Retina (tissue), 1 donor: ENCODE measurements at regions not wholly inside any gene's neighbourhood (a gene's known extent, or its start where the extent isn't known, plus 50 kb on each side); places are given as distances from the start of the nearest gene placed in this dataset.
"Not testable (repeated sequence)": the region's sequence is repeated elsewhere in the genome, so short reads cannot be mapped to it uniquely, and the experiment has no call there.

Experiments used
- DNase-seq: peaks from one replicate; pipeline ENCODE4 v3.0.0-alpha.2; 2016

GRCh38 chr7:27419581-27420177 lies 177.1 kb downstream of the EVX1 start:
- DNase-seq: no peak

GRCh38 chr7:27420702-27421101 lies 178.1 kb downstream of the EVX1 start:
- DNase-seq: no peak

GRCh38 chr7:27423290-27423689 lies 180.7 kb downstream of the EVX1 start:
- no peak for DNase-seq

- no peak for DNase-seq
Observed at GRCh38 chr7:27423821-27424220, 181.2 kb downstream of the EVX1 start.

GRCh38 chr7:27424231-27424630 lies 181.6 kb downstream of the EVX1 start:
- no peak for DNase-seq

GRCh38 chr7:27424749-27425148 lies 182.1 kb downstream of the EVX1 start:
- DNase-seq: no peak

GRCh38 chr7:27427416-27427815 lies 184.8 kb downstream of the EVX1 start:
- no peak for DNase-seq

- no peak for DNase-seq
Observed at GRCh38 chr7:27430105-27430504, 187.5 kb downstream of the EVX1 start.

GRCh38 chr7:27431465-27431864 lies 188.9 kb downstream of the EVX1 start:
- DNase-seq: no peak

GRCh38 chr7:27433581-27433980 lies 191.0 kb downstream of the EVX1 start:
- DNase-seq: no peak

- no peak for DNase-seq
Observed at GRCh38 chr7:27434756-27435400, 192.3 kb downstream of the EVX1 start.

- DNase-seq: no peak
Observed at GRCh38 chr7:27435461-27435860, 192.9 kb downstream of the EVX1 start.

- no peak for DNase-seq
Observed at GRCh38 chr7:27438881-27439589, 196.4 kb downstream of the EVX1 start.

- no peak for DNase-seq
Observed at GRCh38 chr7:27442455-27442854, 199.9 kb downstream of the EVX1 start.

GRCh38 chr7:27449046-27449445 lies 206.4 kb downstream of the EVX1 start:
- DNase-seq: not testable (repeated sequence)

- DNase-seq: no peak
Observed at GRCh38 chr7:27453702-27454405, 208.8 kb downstream of the HIBADH start.

GRCh38 chr7:27457120-27457519 lies 205.6 kb downstream of the HIBADH start:
- not testable (repeated sequence) for DNase-seq

- DNase-seq: not testable (repeated sequence)
Observed at GRCh38 chr7:27457603-27458565, 204.8 kb downstream of the HIBADH start.

GRCh38 chr7:27459021-27459730 lies 203.5 kb downstream of the HIBADH start:
- no peak for DNase-seq

- DNase-seq: no peak
Observed at GRCh38 chr7:27459731-27460053, 203.0 kb downstream of the HIBADH start.

GRCh38 chr7:27462575-27463270 lies 200.0 kb downstream of the HIBADH start:
- no peak for DNase-seq
